Epidermal melanocyte (primary cell): ENCODE measurements at regions not wholly inside any gene's neighbourhood (a gene's known extent, or its start where the extent isn't known, plus 50 kb on each side); places are given as distances from the start of the nearest gene placed in this dataset.
A peak's percentile ranks its signal among the peaks of the same experiment; 100 is the strongest.

Experiments
- DNase-seq: peaks from one replicate; pipeline ENCODE4 v3.0.0; 2011; ENCODE audit warnings: low spot score; ENCODE audit not compliant: insufficient read length

DNA sequence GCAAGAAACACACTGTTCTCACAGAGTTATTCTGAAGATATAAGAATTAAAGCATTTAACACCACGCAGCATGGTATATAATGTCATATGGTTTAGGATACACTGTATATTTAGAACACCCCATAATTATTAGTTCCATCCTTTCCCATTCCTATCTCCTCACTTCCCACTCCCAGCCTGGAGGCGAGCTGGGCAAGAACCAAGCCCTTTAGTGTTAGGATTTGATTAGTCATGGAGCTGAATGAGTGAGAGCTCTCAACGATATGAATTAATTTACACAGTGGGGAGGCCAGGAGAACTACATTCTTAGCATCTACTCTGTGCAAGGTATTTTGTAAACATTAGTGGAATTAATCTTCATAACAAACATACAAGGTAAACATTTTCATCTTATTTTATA, 934.3 kb downstream of the DIAPH3 start:
- no peak for DNase-seq

DNA sequence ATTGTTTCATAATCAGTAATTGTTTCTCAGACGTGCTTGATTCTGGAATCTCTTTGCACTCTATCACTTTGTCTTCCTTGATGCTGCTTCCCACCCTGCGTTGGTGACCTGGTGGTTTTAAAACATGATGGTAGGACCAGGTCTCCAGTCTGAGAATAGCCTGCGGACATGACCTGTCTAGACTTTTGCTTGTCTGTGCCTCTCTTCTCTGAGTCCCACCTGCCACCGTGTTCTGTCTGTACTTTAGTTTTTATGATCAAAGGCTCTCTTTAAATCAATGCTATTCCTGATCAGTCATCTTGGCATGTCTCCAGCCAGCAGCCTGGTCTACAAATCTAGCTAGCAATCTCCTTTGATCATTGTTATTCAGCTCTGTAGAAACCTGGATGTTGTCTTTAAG, 933.9 kb downstream of the DIAPH3 start:
- DNase-seq, result no peak

DNA sequence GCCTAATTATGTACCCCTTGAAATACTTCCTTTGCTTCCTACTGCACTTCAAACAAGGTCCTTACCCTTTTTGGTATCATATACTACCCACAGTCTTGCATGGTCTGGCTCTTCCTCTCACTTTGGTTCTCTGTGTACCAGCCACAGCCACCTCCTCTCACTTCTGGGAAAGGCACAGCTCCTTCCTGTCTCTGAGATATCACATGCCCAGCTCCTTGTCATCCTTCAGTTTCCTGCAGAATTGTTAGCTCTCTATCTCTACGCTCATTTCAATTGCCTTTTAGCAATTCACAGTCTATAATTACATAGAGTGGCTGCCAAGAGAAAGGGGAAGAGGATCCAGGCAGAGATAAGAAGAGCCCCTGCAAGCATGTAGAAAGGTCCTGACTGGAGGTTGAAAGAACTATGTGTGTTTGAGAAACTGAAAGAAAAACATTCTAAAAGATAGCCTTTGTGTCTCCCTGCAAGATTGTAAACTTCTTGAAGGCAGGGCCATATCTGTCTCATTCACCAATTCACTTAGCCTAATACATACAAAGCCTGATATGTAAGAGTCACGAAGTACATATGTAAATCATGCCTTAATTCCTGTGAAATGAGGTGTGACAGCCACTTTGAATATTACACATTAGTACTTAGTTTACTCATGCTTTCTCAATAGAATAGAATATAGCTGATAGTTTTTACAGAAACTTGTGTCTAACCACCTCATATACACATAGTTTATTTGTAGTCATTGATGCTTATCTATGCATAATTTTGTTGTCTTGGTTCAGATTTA, 933.1 kb downstream of the DIAPH3 start:
- DNase-seq, result no peak

DNA sequence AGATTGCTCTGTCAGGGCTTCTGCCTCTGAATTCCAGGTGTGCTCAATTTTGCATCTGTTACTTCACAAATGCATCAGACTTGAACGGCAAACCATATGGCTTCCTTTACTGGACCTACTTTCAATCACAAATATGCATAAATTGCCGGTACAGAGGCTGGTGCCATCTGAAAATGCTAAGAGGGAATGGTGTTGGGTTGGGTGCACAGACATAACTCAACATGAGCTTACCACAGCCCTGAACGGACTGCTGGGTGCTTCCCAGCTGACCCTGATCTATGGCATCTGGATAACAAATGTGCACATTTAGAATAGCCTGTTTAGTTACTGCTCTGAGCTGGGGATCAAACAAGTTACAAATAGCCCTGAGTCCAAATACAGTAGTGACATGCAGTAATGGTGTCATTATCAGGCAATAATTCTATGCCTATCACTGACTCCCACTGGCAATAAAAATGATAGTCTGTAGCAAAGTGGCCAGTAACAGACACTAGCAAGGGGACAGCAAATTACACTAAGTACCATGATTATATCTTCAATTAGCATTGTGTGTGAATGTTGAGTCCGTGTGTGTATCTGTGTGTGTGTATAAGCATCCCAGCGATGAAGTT, 927.3 kb downstream of the DIAPH3 start:
- DNase-seq, result no peak

DNA sequence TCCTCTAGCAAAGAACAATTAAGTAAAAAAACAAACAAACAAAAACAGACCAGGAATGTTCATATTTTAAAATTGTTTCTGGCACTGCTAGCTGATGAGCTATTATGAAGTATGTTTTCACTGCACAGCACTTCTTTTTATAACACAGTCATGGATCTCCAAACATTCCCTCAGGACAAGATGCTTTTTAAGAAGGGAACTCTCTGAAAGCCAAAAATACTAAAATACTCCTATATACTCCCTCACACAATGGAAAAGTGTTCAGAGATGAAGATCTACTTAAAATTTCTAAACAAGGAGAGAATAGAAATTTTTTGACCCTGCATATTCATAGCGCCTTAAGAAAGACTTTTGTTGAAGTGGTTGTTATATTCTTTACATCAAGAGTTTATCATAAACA, 926.8 kb downstream of the DIAPH3 start:
- no peak for DNase-seq

DNA sequence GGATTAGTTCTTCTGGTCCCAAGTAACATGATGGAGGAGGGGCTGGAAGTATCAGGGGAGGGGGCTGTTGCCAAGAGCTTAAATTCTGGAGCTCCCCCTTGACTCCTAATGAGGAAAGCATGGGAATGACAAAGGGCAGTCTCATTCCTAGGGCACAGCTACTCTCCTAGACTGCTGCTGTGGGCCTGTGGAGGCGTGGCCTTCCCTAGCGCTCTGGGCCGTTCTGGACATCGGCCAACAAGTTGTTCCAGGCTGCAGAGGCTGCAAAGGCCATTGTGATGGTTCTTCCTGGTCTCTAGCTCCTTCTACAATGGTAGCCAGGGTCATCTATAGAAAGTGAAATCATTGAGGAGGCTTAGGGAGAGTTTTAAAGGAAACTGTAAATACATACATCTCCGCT, 916.6 kb downstream of the DIAPH3 start:
- no peak for DNase-seq

DNA sequence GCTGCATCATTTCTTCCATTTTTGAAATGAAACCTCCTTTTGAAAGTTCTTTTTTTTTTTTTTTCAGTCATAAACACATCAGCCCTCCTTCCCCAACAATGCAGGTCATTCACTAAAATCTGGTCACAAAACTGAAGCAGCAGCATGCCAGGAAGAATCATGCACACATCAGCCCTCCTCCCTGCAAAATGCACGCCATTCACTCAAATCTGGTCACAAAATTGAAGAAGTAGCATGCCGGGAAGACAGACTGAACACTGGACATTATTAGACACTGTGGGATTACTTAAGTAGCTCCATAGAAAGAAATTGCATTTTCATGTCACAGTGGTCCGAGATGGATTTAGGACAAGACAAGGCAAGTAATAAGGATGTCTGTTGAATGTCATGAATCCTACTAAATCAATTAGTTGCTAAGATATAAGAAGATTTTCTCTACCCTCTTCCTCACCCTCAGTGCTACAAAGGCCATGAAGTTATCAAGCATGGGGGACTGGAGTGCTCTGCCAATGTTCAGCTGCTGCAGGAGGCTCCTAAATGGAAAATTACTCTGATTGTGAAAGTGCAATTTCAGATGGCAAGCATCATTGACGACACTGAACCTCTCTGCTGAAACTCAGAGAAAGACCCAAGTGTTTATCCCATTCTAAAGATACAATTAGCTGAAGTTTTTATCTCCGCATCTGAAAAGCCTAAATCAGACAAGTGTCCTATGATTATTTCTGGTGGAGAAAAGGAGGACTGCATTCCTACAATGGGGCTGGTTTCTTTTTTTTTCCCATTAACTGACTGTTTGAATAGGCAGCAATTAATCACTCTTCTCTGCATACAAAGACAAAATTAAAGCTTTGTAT, 913.2 kb downstream of the DIAPH3 start:
- DNase-seq, result peak; percentile 38

DNA sequence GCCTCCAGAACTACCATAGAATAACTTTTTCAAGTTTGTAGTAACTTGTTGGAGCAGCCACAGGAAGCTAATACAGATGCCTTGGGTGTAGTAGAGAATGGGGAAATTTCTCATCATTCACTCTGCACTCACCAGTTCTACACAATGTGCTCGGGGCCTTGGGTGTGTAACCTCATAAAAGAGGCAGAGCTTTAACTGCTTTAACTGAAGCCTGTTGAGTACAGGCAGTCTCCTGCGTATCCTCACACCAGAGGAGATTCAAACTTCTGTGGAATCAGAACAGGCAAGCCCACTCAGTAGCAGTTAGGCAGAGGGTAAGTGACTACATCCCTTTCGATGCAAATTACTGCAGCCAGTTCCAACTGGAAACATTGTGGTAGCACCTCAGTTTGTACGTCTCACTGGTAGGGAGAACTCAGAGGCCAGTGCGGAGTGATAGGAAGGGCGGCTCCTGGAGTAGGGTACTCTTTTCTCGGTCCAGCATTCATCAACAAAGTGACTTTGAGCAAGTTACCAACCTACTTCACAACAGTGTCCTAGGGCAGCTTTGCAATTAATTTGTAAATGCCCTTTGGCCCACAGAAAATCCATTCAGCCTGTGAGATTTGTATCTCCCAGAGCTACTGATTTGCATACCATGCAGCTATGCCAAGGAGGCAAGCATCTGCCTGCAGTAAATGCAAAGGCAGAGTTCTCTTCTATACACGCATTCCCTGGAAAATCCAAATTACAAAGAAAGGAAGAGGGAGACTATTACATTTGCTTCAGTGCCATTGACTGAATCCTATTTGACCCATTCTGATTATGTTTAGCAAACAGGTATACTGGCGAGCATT, 904.3 kb downstream of the DIAPH3 start:
- no peak for DNase-seq

DNA sequence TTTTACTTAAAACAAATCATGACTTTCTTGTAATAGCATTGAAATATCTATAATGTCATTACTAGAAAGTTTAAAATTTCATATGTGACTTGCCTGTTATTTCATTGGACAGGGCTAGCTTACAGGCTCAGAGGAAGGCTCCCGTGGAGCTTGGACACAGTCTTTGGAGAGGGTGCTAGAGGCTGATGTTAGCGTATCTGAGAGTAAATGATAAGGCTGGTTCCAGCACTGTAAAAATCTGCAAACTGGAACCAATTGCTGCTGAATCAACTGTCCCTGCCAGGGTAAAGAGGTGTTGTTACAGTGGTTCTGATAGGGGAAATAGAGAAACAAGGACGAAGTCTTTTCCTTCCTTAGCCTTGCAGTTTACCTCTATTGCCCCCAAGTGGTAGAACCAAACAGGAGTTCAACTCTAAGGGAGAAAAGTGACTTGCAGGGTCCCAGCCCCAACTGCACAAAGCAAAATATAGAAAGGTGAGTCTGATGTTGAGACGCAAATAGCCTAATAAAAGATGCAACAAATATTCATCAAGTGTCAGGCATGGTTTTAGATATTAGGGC, 901.7 kb downstream of the DIAPH3 start:
- DNase-seq, result no peak

DNA sequence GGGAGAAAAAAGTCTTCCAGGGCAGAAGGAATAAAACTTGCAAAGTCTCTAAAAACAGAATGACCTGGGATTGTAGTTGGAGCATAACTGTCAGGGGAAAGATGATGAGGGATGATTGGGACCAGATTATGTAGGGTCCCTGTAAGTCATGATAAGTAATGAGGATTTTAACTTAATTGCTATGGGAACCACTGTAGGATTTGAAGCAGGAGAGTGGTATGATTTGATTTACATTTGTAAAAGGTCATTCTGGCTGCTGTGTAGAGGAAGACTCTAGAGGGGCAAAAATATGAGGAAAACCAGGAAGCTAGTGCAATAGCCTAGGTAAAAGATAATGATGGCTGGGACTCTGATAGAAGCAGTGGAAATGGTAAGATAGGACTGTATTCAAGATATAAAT, 900.2 kb downstream of the DIAPH3 start:
- DNase-seq, result no peak

DNA sequence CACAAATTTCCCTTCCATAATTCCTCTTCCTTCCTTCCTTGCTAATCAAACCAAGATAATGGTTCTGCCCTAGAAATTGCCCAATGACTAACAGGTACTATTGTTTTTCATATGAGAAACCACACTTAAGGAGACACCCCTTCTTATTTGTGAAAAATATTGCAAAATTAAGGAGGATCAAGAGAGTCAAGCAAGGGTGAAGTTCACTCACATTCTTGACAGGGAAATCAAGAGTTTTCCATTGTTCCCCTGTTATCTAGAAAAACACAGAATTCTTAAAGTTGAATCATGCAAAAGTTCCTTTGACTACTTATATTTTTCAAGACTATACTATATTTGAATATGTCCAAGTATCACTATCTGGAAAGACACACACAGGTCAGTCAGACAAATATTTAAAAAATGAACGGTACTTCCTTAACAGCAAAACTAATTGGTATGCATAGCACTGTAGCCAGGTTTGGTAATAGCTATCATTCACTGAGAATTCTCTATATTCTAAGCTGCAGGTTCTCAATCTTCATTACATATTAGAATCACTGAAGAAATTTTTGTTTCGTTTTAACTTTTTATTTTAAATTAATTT, 897.2 kb downstream of the DIAPH3 start:
- DNase-seq, result no peak

DNA sequence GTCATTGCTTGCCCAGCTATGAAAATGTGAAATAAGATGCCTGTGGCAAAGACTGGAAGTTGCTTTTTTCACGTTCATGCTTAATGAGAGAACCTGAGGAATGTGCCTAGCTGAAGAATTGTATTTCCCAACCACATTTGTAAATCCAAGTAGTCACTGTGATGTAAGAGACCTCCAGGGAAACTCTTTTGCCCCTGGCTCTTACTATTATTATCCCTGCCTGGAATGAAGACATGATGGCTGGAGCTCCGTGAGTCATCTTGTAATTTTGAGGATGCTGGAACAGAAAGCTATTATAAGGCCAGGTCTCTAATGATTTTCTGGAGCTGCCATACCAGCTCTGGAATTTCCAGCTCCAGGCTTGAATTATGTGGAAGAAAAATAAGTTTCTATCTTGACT, 894.3 kb downstream of the DIAPH3 start:
- peak; percentile 26 for DNase-seq

DNA sequence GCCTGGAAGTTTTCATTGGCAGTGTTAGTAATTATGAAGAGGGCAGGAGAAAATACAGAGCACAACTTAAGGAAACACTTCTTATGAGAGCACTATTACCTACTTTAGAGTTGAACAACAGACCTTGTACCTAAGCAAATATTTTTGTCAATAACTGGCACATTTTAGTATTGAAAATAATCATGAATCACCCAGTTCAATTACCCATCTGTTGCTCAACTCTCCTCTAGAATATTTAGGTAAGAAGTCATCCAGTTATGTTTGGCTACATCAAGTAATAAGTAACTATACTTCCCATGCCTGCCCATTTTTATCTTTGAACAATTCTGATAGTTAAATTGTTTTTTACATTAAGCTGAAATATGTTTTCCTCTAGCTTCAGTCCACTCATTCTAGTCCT, 893.4 kb downstream of the DIAPH3 start:
- DNase-seq, result no peak

DNA sequence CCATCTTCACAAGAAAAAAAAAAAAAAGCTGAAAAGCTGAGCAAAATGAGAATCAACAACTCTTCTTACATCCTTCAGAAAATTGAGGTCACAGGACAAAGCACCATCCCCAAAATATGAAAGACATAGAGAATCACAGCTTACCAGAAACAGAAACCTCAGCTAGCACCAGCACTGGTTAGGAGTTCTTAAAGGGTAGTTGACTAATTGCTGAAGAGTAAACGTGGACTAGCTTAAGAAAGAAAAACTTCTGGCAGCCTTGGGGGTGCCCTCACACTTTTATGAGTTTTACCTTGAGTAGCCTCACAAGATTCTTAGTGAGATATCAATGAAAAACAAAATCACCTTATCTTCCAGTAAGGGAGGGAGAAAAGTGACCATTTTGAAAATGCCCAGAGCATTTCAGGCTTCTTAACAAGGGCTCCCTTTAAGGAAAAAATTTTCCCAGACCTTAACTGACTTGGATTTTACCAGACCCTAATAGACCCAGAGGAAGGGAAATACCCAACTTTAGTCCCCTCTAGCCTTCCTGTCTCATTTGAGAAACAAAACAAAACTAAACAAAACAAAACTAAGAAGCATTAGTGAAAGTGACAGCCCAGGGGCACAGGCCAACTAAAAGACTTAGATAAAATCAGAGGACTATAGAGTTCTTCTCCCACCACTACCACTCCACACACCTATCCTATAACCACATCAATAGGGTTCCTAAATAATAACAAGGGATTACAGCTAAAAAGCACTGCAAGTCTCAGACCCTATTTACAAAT, 888.6 kb downstream of the DIAPH3 start:
- no peak for DNase-seq

DNA sequence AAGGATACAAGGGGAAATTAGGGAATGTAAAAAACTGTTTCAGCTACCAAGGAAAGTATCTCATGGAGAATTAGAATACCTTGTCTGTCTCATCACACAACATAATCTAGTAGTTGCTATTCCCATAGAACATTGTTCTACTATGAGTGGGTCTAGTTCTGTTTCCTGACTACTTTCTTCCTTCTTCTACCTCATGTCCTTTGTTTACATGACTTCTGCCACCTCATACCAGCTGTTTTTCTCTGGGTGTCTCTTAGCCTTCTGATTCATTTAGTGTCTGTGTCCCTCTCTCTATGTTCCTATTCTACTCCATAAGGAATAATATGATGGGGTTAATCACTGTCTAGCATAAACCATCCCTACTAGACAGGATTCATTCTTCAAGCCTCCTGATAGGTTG, 887.3 kb downstream of the DIAPH3 start:
- DNase-seq, result no peak

DNA sequence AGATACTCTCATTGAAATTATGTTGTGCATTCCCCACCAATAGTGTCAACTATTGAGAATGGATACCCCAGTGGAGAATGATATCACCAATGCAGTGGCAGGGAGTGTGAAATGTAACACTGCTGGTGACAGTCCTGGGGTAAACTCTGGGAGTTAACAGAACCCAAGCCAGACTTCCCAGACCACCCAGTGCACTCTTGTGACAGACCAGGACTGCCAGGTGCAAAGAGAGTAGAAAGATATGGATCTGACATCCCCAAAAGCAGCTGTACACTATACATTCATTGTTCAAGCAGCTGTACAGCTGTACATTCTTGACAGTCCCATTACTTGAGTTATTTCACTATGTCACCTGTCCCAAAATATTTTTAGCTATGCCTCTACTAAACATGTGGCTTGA, 886.6 kb downstream of the DIAPH3 start:
- DNase-seq, result no peak

DNA sequence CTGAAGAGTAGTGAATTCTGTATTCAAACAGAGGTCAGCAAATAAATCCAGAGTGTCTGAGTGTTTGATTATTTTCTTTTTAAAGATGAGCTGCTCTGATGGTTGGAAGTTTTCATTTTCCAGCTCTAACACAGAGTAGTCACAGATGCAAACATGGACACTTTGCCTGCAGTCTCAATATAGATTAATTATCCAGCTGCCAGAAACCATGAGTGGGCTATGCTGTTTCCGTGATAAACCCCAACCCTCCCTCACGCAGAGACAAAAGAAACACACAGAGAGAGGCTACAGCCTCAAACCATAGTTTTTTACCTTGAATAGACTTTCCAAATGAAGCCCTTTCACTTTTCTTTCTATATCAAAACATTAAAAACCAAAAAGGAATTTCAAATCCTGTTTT, 884.7 kb downstream of the DIAPH3 start:
- DNase-seq, result no peak

DNA sequence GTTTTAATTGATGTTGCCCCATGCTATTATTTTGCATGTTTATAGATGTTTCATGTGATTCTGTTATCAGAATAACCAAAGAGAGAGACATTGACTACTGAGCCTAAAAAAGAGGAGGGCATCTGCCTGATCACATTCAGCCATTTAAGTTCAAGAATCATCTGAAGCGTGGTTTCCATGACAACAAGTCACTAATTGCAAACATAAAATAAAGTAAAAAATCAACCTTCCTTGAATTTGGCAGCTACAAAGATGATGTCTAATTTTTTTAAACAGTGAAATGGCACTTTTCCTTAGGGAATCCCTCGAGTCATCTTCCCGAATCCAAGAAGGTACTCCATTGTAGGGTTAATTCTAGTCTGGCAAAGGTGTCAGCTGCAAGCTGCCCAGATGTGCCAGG, 884.2 kb downstream of the DIAPH3 start:
- no peak for DNase-seq

DNA sequence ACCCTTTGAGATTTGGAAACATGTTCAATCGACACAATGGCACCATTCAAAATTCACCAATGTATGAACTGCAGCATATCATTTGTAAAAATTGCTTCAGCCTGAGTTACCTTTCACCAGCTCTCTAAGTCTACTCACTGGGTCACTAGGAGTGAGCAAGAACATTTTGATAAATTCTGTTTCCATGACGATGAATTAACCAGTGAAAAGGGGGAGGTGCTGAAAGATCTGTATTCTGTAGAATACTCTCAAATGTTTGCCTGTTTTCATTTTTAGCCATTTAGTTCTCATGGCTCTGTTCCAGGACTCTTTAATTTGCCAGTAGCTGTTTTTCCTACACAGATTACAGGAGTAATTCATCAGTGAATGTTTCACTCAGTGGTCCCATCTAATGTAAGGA, 883.4 kb downstream of the DIAPH3 start:
- DNase-seq, result no peak

DNA sequence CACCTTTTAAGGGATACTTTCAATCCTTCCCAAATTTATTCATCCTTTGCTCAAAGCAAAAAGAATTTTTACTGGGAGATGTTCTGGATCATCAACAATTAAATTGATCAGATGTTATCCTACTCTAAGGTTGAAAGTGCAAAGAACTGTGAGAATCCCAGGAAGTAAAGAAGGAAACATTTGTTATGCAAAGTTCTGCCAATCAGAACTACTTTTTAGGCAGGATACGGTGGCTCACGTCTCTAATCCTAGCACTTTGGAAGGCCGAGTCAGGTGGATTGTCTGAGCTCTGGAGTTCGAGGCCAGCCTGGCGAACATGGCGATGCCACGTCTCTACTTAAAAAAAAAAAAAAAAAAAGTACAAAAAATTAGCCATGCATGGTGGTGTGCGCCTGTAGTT, 882.3 kb downstream of the DIAPH3 start:
- no peak for DNase-seq
